GM18873 (cell line): ENCODE measurements at regions not wholly inside any gene's neighbourhood (a gene's known extent, or its start where the extent isn't known, plus 50 kb on each side); places are given as distances from the start of the nearest gene placed in this dataset.
"Not testable (repeated sequence)": the region's sequence is repeated elsewhere in the genome, so short reads cannot be mapped to it uniquely, and the experiment has no call there.

Experiments used
- ATAC-seq: cut with Tn5 transposase; IDR thresholded peaks from one replicate; pipeline ENCODE4 v1.9.1; 2021; ENCODE audit warnings: mild to moderate bottlenecking, moderate library complexity, moderate number of reproducible peaks; ENCODE audit not compliant: unreplicated experiment, low FRiP score

- ATAC-seq = no peak
Observed at GRCh38 chr19:28583713-28584112, 629.2 kb downstream of the UQCRFS1 start.

GRCh38 chr19:28583242-28583641 lies 629.7 kb downstream of the UQCRFS1 start:
- ATAC-seq = no peak

DNA sequence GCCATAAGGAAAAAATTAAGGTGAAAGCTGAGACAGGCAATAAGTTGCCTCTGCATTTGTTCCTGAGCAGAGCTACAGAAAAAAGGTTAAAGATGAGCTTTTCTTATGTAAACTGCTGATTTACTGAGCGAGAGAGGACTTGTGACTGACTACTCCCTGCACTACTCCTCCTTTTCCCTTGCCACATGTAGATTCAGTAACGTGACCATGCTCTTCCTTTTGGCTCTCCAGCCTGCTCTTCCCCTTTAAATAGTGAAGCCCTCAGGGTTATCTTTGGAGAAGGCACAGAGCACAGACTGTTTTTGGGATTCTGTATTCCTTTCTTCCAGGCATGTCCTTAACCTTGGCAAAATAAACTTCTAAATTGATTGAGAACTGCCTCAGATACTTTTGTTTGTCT lies 630.2 kb downstream of the UQCRFS1 start:
- no peak for ATAC-seq

- no peak for ATAC-seq
Observed at GRCh38 chr19:28582344-28582743, 630.6 kb downstream of the UQCRFS1 start.

DNA sequence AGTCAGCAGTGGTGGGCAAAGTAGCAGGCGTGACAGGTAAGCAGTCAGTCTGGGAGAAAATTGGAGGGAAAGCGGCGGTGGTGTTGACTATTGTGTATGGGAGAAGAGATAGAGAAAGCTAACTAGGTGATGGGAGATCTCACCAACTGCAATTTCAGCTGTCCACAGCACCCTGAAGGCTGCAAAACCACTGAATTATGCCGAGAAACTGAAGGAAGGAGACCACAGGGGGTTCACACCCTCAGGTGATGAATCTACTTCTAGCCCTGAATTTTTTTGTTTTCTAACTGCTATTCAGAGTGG lies 631.5 kb downstream of the UQCRFS1 start:
- no peak for ATAC-seq

- ATAC-seq = no peak
Observed at GRCh38 chr19:28578786-28579505, 634.0 kb downstream of the UQCRFS1 start.

- ATAC-seq = no peak
Observed at GRCh38 chr19:28578208-28578607, 634.7 kb downstream of the UQCRFS1 start.

GRCh38 chr19:28577666-28578065 lies 635.3 kb downstream of the UQCRFS1 start:
- ATAC-seq = no peak

DNA sequence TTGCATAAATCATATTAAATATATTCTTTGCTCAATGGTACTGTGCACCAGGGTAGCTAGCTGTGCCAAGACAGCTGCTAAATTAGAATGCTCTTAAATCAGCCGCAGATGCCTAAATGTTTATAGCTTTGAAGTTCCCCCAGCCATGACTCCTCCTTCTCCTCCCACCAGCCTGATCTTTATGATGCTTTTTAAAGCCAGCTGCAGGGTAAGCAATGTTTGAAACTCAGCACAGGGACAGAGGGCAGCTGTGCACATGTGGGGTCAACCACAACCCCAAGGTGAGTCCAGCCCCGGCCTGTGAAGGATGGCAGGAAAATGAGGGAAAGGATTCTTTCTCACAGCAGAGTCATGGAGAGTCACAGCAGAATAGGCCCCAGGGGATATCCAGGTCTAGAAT lies 635.7 kb downstream of the UQCRFS1 start:
- no peak for ATAC-seq

DNA sequence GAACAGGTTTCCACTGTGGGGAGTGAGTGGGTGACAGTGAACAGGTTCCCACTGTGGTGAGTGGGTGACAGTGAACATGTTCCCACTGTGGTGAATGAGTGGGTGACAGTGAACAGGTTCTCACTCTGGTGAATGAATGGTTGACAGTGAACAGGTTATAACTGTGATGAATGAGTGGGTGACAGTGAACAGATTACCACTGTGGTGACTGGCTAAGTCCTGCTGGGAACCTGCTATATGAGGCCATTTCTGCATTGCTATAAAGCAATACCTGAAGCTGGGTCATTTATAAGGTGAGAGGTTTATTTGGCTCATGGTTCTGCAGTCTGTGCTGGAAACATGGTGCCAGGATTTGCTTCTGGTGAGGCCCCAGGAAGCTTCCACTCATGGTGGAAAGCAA lies 637.1 kb downstream of the UQCRFS1 start:
- ATAC-seq = no peak

GRCh38 chr19:28575312-28575711 lies 637.6 kb downstream of the UQCRFS1 start:
- ATAC-seq = not testable (repeated sequence)

- no peak for ATAC-seq
Observed at GRCh38 chr19:28574212-28574611, 638.7 kb downstream of the UQCRFS1 start.

DNA sequence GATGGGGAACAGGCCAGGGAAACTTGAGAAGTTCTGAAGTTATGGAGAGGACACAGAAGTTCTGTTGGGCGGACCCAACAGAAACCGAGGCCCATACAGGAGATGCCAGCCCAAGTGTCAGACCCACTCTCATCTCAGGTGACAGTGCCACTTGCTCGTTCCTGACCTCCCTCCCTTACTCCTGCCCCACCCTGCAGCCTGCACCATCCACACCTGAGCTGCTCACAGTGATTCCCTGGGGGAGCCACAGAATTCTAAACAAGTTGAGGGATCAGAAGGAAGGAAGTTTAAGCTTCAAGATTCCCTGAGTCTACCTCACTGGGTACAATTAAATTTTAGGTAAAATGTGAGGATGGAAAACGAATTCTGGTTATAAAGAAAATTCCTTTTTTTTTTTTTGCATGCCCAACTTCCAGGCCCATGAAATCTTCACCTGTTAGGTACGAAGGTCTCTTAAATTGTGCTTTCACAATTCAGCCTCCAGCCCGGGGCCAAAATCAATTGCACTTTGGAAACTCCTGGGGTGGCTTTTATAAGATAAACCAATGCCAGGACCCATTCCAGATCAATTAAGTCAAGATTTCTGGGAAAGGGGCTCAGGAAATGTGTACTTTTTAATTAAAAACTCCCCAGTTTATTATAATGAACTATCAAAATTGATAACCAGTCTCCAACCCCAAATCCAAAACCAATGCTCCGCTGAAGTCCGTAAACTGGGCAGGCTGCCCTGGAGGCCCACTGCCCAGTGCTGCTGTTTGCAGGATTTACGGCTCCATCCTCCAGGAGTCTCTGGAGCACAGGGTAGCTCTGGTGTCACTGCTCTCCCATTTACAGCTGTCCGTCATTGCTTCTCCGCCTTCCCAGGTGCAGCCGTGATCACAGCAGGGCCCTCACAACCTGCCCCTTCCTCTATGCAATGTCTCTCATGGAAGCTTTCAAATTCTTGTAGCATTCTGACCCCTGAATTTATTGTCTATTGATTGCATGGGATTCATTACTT lies 643.5 kb downstream of the UQCRFS1 start:
- no peak for ATAC-seq

- ATAC-seq = no peak
Observed at GRCh38 chr19:28567834-28568233, 645.1 kb downstream of the UQCRFS1 start.

- no peak for ATAC-seq
Observed at GRCh38 chr19:28563964-28564921, 648.7 kb downstream of the UQCRFS1 start.

- no peak for ATAC-seq
Observed at GRCh38 chr19:28560786-28561185, 652.2 kb downstream of the UQCRFS1 start.

DNA sequence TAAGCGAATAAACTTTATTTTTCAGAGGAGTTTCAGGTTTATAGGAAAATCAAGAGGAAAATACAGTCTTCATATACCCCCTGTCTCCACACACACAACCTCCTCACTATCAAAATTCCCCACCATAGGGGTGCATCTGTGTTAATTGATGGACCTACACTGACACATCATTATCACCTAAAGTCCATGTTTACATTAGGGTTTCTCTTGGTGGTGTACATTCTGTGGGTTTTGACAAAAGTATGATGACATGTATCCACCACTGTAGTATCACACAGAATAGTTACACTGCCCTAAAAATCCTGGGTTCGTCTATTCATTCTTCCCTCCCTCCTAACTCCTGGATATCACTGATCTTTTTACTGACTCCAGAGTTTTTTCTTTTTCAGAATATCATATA lies 654.2 kb downstream of the UQCRFS1 start:
- no peak for ATAC-seq

DNA sequence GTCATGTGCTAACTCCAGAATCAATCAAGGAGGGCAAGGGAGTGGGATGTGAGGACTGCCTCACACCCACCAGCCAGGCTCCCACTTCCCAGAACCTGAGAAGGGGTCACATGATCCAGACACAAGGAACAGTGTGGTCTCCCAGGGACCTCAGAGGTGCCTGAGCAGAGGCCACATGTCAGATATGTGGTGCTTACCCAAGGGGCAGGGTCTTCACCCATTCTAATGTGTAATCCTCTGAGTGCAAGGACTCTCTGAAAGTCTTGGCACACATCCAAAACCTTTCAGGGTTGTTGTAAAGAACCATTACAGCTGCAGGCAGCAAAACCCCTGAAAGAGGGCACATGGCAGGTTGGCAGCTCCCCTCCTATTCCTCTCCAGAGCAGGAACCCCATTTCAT lies 656.6 kb downstream of the UQCRFS1 start:
- no peak for ATAC-seq

- no peak for ATAC-seq
Observed at GRCh38 chr19:28555317-28555716, 657.6 kb downstream of the UQCRFS1 start.

GRCh38 chr19:28554321-28555091 lies 658.4 kb downstream of the UQCRFS1 start:
- ATAC-seq = no peak
